ENCODE measurements at regions not wholly inside any gene's neighbourhood (a gene's known extent, or its start where the extent isn't known, plus 50 kb on each side); places are given as distances from the start of the nearest gene placed in this dataset.

DNA sequence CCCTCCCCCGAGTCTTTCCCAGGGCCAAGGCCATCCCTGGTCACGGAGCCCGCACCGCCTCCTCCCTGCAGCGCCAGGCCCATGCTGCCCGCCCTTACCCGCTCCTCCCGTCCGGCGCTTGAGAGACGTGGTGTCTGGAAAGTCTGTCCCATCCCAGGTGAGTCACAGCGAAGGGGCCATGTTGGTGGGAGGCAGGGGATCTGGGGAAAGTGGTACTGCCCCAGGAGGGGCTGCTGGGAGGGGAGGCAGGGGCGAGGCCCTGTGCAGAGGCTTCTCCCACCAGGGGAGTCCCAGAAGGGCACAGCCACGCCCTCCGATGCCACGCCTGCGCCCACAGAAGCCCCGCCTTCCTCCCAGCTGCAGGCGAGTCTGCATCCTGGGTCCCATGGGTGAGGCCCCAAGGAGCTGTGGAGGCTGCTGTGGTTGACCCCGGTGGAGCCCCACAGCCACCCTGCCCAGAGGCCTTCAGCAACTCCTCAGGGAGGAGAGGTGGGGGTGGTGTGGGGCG lies 107.0 kb upstream of the PPP1R26 start:
- Histone ChIP-seq H3K36me3 (no peaks in the 10 kb centered on the region), H3K4me3 (no peak overlapping the region), H3K4me1 (no peaks in the 10 kb centered on the region), H3K9me3 (no peaks in the 10 kb centered on the region), H3K27me3 (peaks cover 81% of the 10 kb centered on the region), H3K27ac (no peak overlapping the region)
- TF ChIP-seq EP300 (IDR thresholded peaks at IDR 0.05) (no peak), POLR2A (IDR thresholded peaks at IDR 0.05) (no peak), POLR2AphosphoS5 (IDR thresholded peaks at IDR 0.05) (no peak)
- TF ChIP-seq, protein P1, sequence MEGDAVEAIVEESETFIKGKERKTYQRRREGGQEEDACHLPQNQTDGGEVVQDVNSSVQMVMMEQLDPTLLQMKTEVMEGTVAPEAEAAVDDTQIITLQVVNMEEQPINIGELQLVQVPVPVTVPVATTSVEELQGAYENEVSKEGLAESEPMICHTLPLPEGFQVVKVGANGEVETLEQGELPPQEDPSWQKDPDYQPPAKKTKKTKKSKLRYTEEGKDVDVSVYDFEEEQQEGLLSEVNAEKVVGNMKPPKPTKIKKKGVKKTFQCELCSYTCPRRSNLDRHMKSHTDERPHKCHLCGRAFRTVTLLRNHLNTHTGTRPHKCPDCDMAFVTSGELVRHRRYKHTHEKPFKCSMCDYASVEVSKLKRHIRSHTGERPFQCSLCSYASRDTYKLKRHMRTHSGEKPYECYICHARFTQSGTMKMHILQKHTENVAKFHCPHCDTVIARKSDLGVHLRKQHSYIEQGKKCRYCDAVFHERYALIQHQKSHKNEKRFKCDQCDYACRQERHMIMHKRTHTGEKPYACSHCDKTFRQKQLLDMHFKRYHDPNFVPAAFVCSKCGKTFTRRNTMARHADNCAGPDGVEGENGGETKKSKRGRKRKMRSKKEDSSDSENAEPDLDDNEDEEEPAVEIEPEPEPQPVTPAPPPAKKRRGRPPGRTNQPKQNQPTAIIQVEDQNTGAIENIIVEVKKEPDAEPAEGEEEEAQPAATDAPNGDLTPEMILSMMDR (IDR thresholded peaks at IDR 0.05): no peak
- no peak for ATAC-seq
- 90% methylated on average over 2 of the region's 21 CpGs; no CpG with 5 or more reads in 1 of the 2 donors for WGBS, 2 donors (ENCODE audit: low coverage in 1 of 2)

DNA sequence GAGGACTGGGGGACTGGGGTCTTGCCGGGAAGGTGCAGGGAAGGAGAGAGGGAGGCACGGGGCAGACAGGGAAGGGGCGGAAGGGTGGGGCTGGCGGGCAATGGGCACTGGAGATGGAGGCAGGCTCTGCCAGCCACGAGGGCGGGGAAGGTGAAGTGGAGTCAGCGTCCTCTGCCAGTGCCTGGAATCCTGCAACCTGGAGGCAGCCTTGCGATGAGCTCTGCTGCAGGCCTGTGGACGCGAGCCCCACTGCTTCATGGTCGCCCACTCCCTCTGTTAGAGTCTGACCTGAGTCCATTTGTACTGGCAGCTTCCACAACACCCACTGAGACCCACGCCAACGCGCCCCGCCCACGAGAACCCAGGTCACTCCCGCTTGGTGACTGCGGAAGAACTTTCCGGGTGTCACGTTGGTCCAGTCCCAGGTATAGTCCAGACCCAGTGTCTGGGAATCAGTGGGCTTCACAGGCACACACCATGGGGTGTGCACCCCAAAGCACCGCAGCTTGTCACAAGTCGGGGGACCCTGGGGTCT lies 106.4 kb upstream of the PPP1R26 start:
- Histone ChIP-seq H3K27me3 (peaks cover 87% of the 10 kb centered on the region), H3K9me3 (no peaks in the 10 kb centered on the region), H3K4me3 (no peak overlapping the region), H3K36me3 (no peaks in the 10 kb centered on the region), H3K27ac (no peak overlapping the region), H3K4me1 (no peaks in the 10 kb centered on the region)
- 78 to 83% methylated on average over 6 to 7 of the region's 22 CpGs for WGBS, 2 donors (ENCODE audit: low coverage in 1 of 2)
- no peak for ATAC-seq
- TF ChIP-seq POLR2A (IDR thresholded peaks at IDR 0.05): no peak
- TF ChIP-seq EP300 (IDR thresholded peaks at IDR 0.05): no peak
- TF ChIP-seq, protein P1 (IDR thresholded peaks at IDR 0.05): no peak
- TF ChIP-seq POLR2AphosphoS5 (IDR thresholded peaks at IDR 0.05): no peak

DNA sequence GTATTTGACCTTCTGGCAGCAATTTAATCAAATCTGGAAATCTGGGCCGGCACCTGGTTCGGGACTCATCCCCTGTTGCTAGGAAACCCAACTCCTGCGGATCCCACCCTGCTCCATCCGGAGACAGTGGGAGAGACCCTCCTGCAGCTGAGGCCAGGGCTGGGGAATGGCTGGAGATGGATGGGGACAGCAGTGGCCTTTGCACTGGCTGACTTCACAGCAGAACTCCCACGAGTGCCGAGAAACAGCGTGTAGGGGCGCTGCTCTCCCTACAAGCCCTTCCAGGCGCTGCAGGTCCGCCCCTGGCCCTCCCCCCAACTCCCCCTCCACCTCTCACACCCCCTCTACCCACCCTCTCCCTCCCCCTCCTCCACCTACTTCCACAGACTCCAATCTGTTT lies 105.8 kb upstream of the PPP1R26 start:
- peaks cover 93% of the 10 kb centered on the region for H3K27me3 ChIP-seq
- TF ChIP-seq POLR2A (IDR thresholded peaks at IDR 0.05) (no peak), POLR2AphosphoS5 (IDR thresholded peaks at IDR 0.05) (no peak), EP300 (IDR thresholded peaks at IDR 0.05) (no peak)
- TF ChIP-seq, protein P1 (IDR thresholded peaks at IDR 0.05): no peak
- 5 to 20% methylated on average over 2 to 7 of the region's 10 CpGs for WGBS, 2 donors (ENCODE audit: low coverage in 1 of 2)

DNA sequence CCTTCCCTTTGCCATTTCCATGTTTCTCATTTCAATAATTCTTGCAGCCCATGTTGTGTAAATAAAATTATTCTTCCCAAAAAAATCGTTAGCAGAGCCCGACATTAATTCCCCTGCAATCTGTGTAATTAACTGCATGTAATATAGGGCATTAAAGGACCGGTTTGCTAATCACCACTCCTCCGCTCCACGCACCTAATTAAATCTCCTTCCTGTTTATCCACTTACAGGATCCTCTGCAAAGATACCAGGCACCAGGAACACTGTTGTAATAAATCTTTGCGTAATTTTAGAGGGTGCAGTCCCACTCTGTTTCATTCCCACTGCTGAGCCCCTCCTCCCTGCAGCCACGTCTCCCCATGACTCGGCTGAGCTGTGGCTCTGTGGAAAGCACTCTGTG lies 105.0 kb upstream of the PPP1R26 start:
- Histone ChIP-seq H3K4me1 (no peaks in the 10 kb centered on the region), H3K4me3 (no peak overlapping the region), H3K27me3 (peaks cover 95% of the 10 kb centered on the region), H3K27ac (no peak overlapping the region), H3K9me3 (peaks cover 0 to 10% (median 0%) of the 10 kb centered on the region in 3 donors), H3K36me3 (no peaks in the 10 kb centered on the region)
- WGBS, 2 donors (ENCODE audit: low coverage in 1 of 2): 63 to 72% methylated on average over 5 to 6 of the region's 8 CpGs
- TF ChIP-seq EP300 (IDR thresholded peaks at IDR 0.05) (no peak), POLR2AphosphoS5 (IDR thresholded peaks at IDR 0.05) (no peak), POLR2A (IDR thresholded peaks at IDR 0.05) (no peak)
- TF ChIP-seq, protein P1 (IDR thresholded peaks at IDR 0.05): no peak
- ATAC-seq: no peak

More for the DNA sequence above, 105.8 kb upstream of the PPP1R26 start:
- no peak for ATAC-seq
- Histone ChIP-seq H3K36me3 (no peaks in the 10 kb centered on the region), H3K4me3 (no peak overlapping the region), H3K4me1 (no peaks in the 10 kb centered on the region), H3K9me3 (peaks cover 0 to 2% (median 0%) of the 10 kb centered on the region in 3 donors), H3K27ac (no peak overlapping the region)

DNA sequence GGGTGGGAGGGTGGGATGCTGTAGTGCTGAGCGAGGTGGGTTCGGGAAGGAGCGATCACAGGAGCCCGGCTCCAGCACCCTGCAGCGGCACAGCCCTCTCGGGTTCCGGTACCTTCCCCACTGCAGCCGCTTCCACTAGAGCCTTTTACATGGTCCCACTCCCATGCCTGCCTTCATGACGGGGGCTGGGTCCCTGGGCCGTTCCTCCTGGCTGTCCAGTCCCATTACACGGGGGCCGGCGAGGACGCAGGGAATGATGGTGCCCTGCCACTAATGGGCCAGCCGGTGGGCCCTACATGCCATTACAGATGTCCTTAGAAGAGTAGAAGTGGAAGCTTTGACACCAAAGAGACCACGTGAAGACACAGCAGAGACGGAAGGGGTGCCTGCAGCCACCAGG lies 104.6 kb upstream of the PPP1R26 start:
- 80 to 92% methylated on average over 2 to 3 of the region's 17 CpGs for WGBS, 2 donors (ENCODE audit: low coverage in 1 of 2)
- Histone ChIP-seq H3K27me3 (peaks cover 95% of the 10 kb centered on the region), H3K36me3 (no peaks in the 10 kb centered on the region), H3K27ac (no peak overlapping the region), H3K9me3 (peaks cover 0 to 13% (median 0%) of the 10 kb centered on the region in 3 donors), H3K4me1 (no peaks in the 10 kb centered on the region), H3K4me3 (no peak overlapping the region)
- no peak for TF ChIP-seq POLR2A (IDR thresholded peaks at IDR 0.05)
- no peak for TF ChIP-seq EP300 (IDR thresholded peaks at IDR 0.05)
- no peak for TF ChIP-seq POLR2AphosphoS5 (IDR thresholded peaks at IDR 0.05)
- TF ChIP-seq, protein P1 (IDR thresholded peaks at IDR 0.05): no peak
- ATAC-seq: no peak
